Tibial nerve (tissue), 4 donors: ENCODE measurements at regions not wholly inside any gene's neighbourhood (a gene's known extent, or its start where the extent isn't known, plus 50 kb on each side); places are given as distances from the start of the nearest gene placed in this dataset.

ENCODE experiments used
- DNase-seq, 2 donors: peaks; one replicate each; pipeline ENCODE4 v3.0.0-alpha.2; 2019; ENCODE audit warnings: low spot score in 2 of 2
- H3K27ac ChIP-seq, 4 donors: fragments of 200-600 bp; sonication (generic) in 3 of 4; one replicate each; pipeline ENCODE4 v1.5.1; 2017 to 2019; ENCODE audit warnings: mild to moderate bottlenecking in 1 of 4
- H3K27me3 ChIP-seq, 2 donors: fragments of 200-600 bp; sonication (generic) in 1 of 2; one replicate each; pipeline versions ENCODE4 v1.5.1 to v1.6.0; 2017 to 2019
- H3K36me3 ChIP-seq, 3 donors: fragments of 200-600 bp; sonication (generic); one replicate each; pipeline ENCODE4 v1.5.1; 2018 to 2019
- H3K4me1 ChIP-seq, 4 donors: fragments of 200-600 bp; sonication (generic) in 3 of 4; one replicate each; pipeline ENCODE4 v1.5.1; 2017 to 2019
- H3K4me3 ChIP-seq, 4 donors: fragments of 200-600 bp; sonication (generic) in 3 of 4; one replicate each; pipeline ENCODE4 v1.5.1; 2017 to 2019; ENCODE audit warnings: mild to moderate bottlenecking in 1 of 4, moderate library complexity in 1 of 4
- H3K9me3 ChIP-seq, 4 donors: fragments of 200-600 bp; sonication (generic) in 3 of 4; one replicate each; pipeline ENCODE4 v1.5.1; 2017 to 2019
- EP300 ChIP-seq, 2 donors: sonication (generic); formaldehyde crosslinking; IDR thresholded peaks; one replicate each; pipeline ENCODE4 v1.6.1; 2017; ENCODE audit warnings: antibody characterized with exemption in 2 of 2, mild to moderate bottlenecking in 1 of 2
- POLR2A ChIP-seq, 2 donors: fragments of 450-650 bp; IDR thresholded peaks; one replicate each; pipeline ENCODE4 v1.6.1; 2017; ENCODE audit warnings: antibody characterized with exemption in 2 of 2, mild to moderate bottlenecking in 2 of 2, moderate library complexity in 2 of 2
- WGBS, 2 donors: methylation state at CpG; one replicate each; pipeline ENCODE4 v1.1.5; 2018; 5-methylcytosine and 5-hydroxymethylcytosine counted together
- TF ChIP-seq, protein P1 (sequence below), 5 experiments: fragments of 200-600 bp in 3 of 5; fragments of 450-650 bp in 2 of 5; sonication (generic) in 3 of 5; IDR thresholded peaks; one replicate each; pipeline ENCODE4 v1.5.1; 2016 to 2019; ENCODE audit warnings: antibody characterized with exemption in 5 of 5, mild to moderate bottlenecking in 3 of 5, moderate library complexity in 2 of 5

DNA sequence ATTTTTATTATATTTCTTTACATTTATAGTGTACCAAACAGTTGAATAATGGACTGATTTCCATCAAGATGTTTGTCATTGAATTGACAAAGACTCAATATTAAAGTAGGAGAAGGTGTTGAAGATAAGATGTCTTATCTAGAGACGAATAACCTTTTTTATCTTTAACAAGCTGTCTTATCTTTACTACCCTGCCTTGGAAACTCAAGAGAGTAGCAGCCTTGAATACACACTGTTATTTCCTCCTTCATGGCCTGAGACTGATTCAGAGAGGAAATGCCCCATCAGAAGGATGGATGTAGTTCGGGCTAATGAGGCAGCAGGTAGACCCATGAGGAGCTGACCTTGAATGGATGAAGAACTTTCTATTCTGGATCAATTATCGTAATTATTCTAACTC, 365.1 kb upstream of the SEMA6D start:
- no peak for TF ChIP-seq POLR2A (IDR thresholded peaks at IDR 0.05)
- TF ChIP-seq EP300 (IDR thresholded peaks at IDR 0.05), result no peak
- TF ChIP-seq, protein P1, sequence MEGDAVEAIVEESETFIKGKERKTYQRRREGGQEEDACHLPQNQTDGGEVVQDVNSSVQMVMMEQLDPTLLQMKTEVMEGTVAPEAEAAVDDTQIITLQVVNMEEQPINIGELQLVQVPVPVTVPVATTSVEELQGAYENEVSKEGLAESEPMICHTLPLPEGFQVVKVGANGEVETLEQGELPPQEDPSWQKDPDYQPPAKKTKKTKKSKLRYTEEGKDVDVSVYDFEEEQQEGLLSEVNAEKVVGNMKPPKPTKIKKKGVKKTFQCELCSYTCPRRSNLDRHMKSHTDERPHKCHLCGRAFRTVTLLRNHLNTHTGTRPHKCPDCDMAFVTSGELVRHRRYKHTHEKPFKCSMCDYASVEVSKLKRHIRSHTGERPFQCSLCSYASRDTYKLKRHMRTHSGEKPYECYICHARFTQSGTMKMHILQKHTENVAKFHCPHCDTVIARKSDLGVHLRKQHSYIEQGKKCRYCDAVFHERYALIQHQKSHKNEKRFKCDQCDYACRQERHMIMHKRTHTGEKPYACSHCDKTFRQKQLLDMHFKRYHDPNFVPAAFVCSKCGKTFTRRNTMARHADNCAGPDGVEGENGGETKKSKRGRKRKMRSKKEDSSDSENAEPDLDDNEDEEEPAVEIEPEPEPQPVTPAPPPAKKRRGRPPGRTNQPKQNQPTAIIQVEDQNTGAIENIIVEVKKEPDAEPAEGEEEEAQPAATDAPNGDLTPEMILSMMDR (IDR thresholded peaks at IDR 0.05), result no peak
- 88 to 94% methylated on average over 3 of the region's 3 CpGs for WGBS, 2 donors
- Histone ChIP-seq H3K27ac (no peak overlapping the region), H3K4me3 (no peak overlapping the region), H3K9me3 (no peaks in the 10 kb centered on the region), H3K4me1 (no peaks in the 10 kb centered on the region), H3K36me3 (no peaks in the 10 kb centered on the region), H3K27me3 (no peaks in the 10 kb centered on the region)
- no peak for DNase-seq

DNA sequence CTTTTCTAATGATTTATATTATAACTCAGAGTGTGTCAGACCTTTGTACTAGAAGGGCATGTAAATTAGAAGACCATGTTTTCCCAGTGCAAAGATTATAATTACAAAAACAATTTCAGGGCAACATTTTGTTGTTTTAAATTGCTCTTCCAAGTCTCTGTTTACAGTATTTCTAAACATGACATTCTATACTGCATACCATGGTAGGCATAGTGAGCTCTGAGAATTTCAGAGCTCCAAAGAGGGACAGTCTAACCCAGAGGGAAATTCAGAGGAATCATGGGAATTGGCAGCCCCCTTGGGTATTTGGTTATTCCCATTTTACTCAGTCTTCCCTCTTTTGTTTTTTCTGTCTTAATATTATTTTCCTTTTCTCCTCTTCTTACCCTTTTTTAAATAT, 361.5 kb upstream of the SEMA6D start:
- H3K27me3 ChIP-seq, result no peaks in the 10 kb centered on the region
- no peak overlapping the region for H3K27ac ChIP-seq
- TF ChIP-seq, protein P1 (IDR thresholded peaks at IDR 0.05), result no peak
- TF ChIP-seq POLR2A (IDR thresholded peaks at IDR 0.05) (no peak), EP300 (IDR thresholded peaks at IDR 0.05) (no peak)
- H3K9me3 ChIP-seq, result no peaks in the 10 kb centered on the region
- no peaks in the 10 kb centered on the region for H3K4me1 ChIP-seq
- H3K4me3 ChIP-seq, result no peak overlapping the region
- no peaks in the 10 kb centered on the region for H3K36me3 ChIP-seq
- no peak for DNase-seq

DNA sequence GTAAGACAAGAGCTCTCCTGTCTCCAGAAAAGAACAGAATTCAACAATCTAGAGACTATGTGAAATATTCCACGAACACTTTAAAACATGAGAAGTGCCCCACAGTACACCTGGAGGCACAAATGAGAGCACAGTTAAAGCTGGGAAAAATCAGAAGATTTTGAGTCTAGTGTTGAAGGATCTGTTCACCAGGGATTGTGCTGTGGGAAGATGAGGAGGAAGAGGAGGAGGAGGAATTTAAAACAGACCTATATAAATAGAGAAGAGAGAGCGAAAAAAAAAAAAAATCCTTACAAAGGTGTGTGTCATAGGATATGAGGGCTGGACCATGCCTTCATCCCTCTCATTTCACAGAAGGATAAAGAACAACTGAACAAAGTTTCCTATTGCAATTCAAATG, 361.0 kb upstream of the SEMA6D start:
- WGBS, 2 donors, result 90 to 92% methylated on average over 2 of the region's 2 CpGs
- no peak for DNase-seq
- Histone ChIP-seq H3K4me3 (no peak overlapping the region), H3K27ac (no peak overlapping the region), H3K4me1 (no peaks in the 10 kb centered on the region), H3K9me3 (no peaks in the 10 kb centered on the region), H3K36me3 (no peaks in the 10 kb centered on the region), H3K27me3 (no peaks in the 10 kb centered on the region)
- TF ChIP-seq EP300 (IDR thresholded peaks at IDR 0.05), result no peak
- no peak for TF ChIP-seq POLR2A (IDR thresholded peaks at IDR 0.05)
- TF ChIP-seq, protein P1 (IDR thresholded peaks at IDR 0.05), result no peak

DNA sequence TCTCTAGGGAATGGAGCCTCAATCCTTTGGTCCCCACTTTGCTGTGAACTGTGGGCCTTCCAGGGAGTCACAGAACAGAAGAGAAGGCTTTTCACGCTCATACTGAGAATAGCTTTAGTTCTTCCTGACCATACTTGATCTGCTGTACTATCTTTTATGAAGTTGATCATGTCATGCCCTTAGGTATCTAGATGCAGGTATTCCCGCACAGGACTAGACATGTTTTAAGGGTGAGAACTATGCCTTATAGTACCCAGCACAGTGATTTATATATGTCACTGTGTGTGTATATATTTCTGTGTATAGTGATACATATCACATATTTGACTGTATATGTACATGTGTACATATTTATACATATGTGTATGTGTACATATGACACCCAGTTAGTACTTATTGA, 358.4 kb upstream of the SEMA6D start:
- Histone ChIP-seq H3K27me3 (no peaks in the 10 kb centered on the region), H3K36me3 (no peaks in the 10 kb centered on the region), H3K9me3 (no peaks in the 10 kb centered on the region), H3K4me1 (no peaks in the 10 kb centered on the region), H3K4me3 (no peak overlapping the region), H3K27ac (no peak overlapping the region)
- 45 to 73% methylated on average over 2 of the region's 2 CpGs for WGBS, 2 donors
- TF ChIP-seq, protein P1 (IDR thresholded peaks at IDR 0.05), result no peak
- no peak for TF ChIP-seq POLR2A (IDR thresholded peaks at IDR 0.05)
- TF ChIP-seq EP300 (IDR thresholded peaks at IDR 0.05), result no peak
- DNase-seq, result no peak

DNA sequence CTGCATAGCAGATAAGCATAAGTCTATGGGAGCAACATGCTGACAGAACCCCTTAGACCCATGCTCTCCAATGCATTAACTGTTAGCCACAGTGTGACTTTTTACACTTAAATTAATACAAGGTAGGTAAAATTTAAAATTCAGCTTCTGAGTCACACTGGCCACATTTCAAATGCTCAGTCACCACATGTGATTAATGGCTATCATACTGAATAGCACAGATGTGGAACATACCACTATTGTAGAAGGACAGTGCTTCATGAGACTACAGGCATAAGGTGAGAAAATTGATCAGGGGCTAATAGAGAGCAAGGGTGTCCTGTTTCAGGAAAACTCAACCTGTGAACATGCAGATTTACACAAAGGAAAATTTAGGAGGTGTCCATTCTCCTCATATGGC, 357.0 kb upstream of the SEMA6D start:
- H3K27me3 ChIP-seq, result no peaks in the 10 kb centered on the region
- no peak for DNase-seq
- TF ChIP-seq POLR2A (IDR thresholded peaks at IDR 0.05) (no peak), EP300 (IDR thresholded peaks at IDR 0.05) (no peak)
- TF ChIP-seq, protein P1 (IDR thresholded peaks at IDR 0.05), result no peak

More for the DNA sequence above, 357.0 kb upstream of the SEMA6D start:
- Histone ChIP-seq H3K36me3 (no peaks in the 10 kb centered on the region), H3K9me3 (no peaks in the 10 kb centered on the region), H3K4me3 (no peak overlapping the region), H3K27ac (no peak overlapping the region), H3K4me1 (no peaks in the 10 kb centered on the region)
